Body of pancreas (tissue), 4 donors: ENCODE measurements at regions not wholly inside any gene's neighbourhood (a gene's known extent, or its start where the extent isn't known, plus 50 kb on each side); places are given as distances from the start of the nearest gene placed in this dataset.

ENCODE experiments used
- ATAC-seq: fragments of 150-250 bp; one replicate; pipeline ENCODE4 v1.9.1; 2016
- DNase-seq, 4 donors: peaks; one replicate each; pipeline ENCODE4 v3.0.0-alpha.2; 2019
- H3K27ac ChIP-seq, 4 donors: fragments of 200-600 bp; sonication (generic); 1 replicate in 3 of 4; 2 replicates in 1 of 4; pipeline versions ENCODE4 v1.5.1 to v1.6.1; 2016 to 2019; ENCODE audit warnings: mild to moderate bottlenecking in 1 of 4, mixed read lengths in 1 of 4, moderate library complexity in 1 of 4
- H3K27me3 ChIP-seq, 2 donors: fragments of 200-600 bp; sonication (generic); one replicate each; pipeline ENCODE4 v1.6.0; 2016; ENCODE audit warnings: mild to moderate bottlenecking in 1 of 2
- H3K36me3 ChIP-seq, 2 donors: fragments of 200-600 bp; sonication (generic); replicated peaks in 1 of 2; 2 replicates each; pipeline ENCODE4 v1.5.1; 2016; ENCODE audit warnings: low read depth in 2 of 2; ENCODE audit not compliant: insufficient read depth in 1 of 2
- H3K4me1 ChIP-seq: fragments of 200-600 bp; sonication (generic); one replicate; pipeline ENCODE4 v1.6.0; 2016
- H3K4me3 ChIP-seq, 2 donors: fragments of 200-600 bp; sonication (generic); 1 replicate in 1 of 2; 2 replicates in 1 of 2; pipeline ENCODE4 v1.5.1; 2016 to 2019
- H3K9me3 ChIP-seq, 3 donors: fragments of 200-600 bp; sonication (generic); 1 replicate in 2 of 3; 2 replicates in 1 of 3; pipeline ENCODE4 v1.5.1; 2016
- CTCF ChIP-seq, 7 experiments: fragments of 450-650 bp in 4 of 7; fragments of 200-600 bp in 3 of 7; sonication (generic) in 3 of 7; IDR thresholded peaks; one replicate each; pipeline ENCODE4 v1.5.1; 2016 to 2019; ENCODE audit warnings: antibody characterized with exemption in 7 of 7
- POLR2A ChIP-seq, 3 donors: fragments of 450-650 bp; IDR thresholded peaks; one replicate each; pipeline ENCODE4 v1.6.1; 2016; ENCODE audit warnings: antibody characterized with exemption in 3 of 3, mild to moderate bottlenecking in 2 of 3
- WGBS, 2 donors: methylation state at CpG; one replicate each; pipeline ENCODE4 v1.1.5; 2017; 5-methylcytosine and 5-hydroxymethylcytosine counted together
- intact Hi-C: fragments of 100-400 bp; cut with DNase I; formaldehyde crosslinking; loops from one replicate; pipeline ENCODE4 v1.15.1; 2023

GRCh38 chr1:168949672-168950071 is 156.8 kb upstream of the ATP1B1 start:
- DNase-seq (no peak), ATAC-seq (no peak)
- Histone ChIP-seq H3K27ac (no peak overlapping the region), H3K36me3 (no peaks in the 10 kb centered on the region), H3K4me3 (no peak overlapping the region), H3K27me3 (no peaks in the 10 kb centered on the region), H3K9me3 (no peaks in the 10 kb centered on the region), H3K4me1 (peaks cover 20% of the 10 kb centered on the region)
- TF ChIP-seq CTCF (IDR thresholded peaks at IDR 0.05) = no peak
- no peak for TF ChIP-seq POLR2A (IDR thresholded peaks at IDR 0.05)
- intact Hi-C loops = no loop called here

- WGBS, 2 donors = 90 to 100% methylated on average over 2 of the region's 2 CpGs
- Histone ChIP-seq H3K27ac (no peak overlapping the region), H3K9me3 (no peaks in the 10 kb centered on the region), H3K4me3 (no peak overlapping the region), H3K36me3 (no peaks in the 10 kb centered on the region), H3K27me3 (no peaks in the 10 kb centered on the region), H3K4me1 (no peaks in the 10 kb centered on the region)
- ATAC-seq = no peak
- no peak for DNase-seq
- TF ChIP-seq CTCF (IDR thresholded peaks at IDR 0.05) (no peak), POLR2A (IDR thresholded peaks at IDR 0.05) (no peak)
- intact Hi-C loops = no loop called here
Observed at GRCh38 chr1:168957818-168958217, 148.7 kb upstream of the ATP1B1 start.

GRCh38 chr1:168958562-168959289 is 147.8 kb upstream of the ATP1B1 start:
- Histone ChIP-seq H3K27ac (no peak overlapping the region), H3K36me3 (no peaks in the 10 kb centered on the region), H3K4me1 (no peaks in the 10 kb centered on the region), H3K27me3 (no peaks in the 10 kb centered on the region), H3K4me3 (no peak overlapping the region), H3K9me3 (no peaks in the 10 kb centered on the region)
- DNase-seq (no peak), ATAC-seq (no peak)
- TF ChIP-seq CTCF (IDR thresholded peaks at IDR 0.05) (no peak), POLR2A (IDR thresholded peaks at IDR 0.05) (no peak)
- intact Hi-C loops = no loop called here
- WGBS, 2 donors = 65 to 67% methylated on average over 5 of the region's 5 CpGs

- 86 to 89% methylated on average over 2 of the region's 2 CpGs for WGBS, 2 donors
- TF ChIP-seq POLR2A (IDR thresholded peaks at IDR 0.05) = no peak
- TF ChIP-seq CTCF (IDR thresholded peaks at IDR 0.05) = no peak
- H3K9me3 ChIP-seq = no peaks in the 10 kb centered on the region
Observed at GRCh38 chr1:168959382-168959781, 147.1 kb upstream of the ATP1B1 start.

GRCh38 chr1:168960114-168960513 is 146.4 kb upstream of the ATP1B1 start:
- Histone ChIP-seq H3K4me1 (no peaks in the 10 kb centered on the region), H3K27me3 (no peaks in the 10 kb centered on the region), H3K4me3 (no peak overlapping the region), H3K36me3 (no peaks in the 10 kb centered on the region), H3K9me3 (no peaks in the 10 kb centered on the region), H3K27ac (no peak overlapping the region)
- intact Hi-C loops = no loop called here
- DNase-seq = no peak
- TF ChIP-seq CTCF (IDR thresholded peaks at IDR 0.05) (no peak), POLR2A (IDR thresholded peaks at IDR 0.05) (no peak)
- 95 to 100% methylated on average over 1 of the region's 1 CpG for WGBS, 2 donors
- no peak for ATAC-seq

More at GRCh38 chr1:168959382-168959781, 147.1 kb upstream of the ATP1B1 start:
- no peaks in the 10 kb centered on the region for H3K27me3 ChIP-seq
- no peak overlapping the region for H3K4me3 ChIP-seq
- intact Hi-C loops = no loop called here
- H3K36me3 ChIP-seq = no peaks in the 10 kb centered on the region
- DNase-seq = no peak
- no peaks in the 10 kb centered on the region for H3K4me1 ChIP-seq
- no peak overlapping the region for H3K27ac ChIP-seq
- no peak for ATAC-seq
